ENCODE measurements at regions not wholly inside any gene's neighbourhood (a gene's known extent, or its start where the extent isn't known, plus 50 kb on each side); places are given as distances from the start of the nearest gene placed in this dataset.
A peak's percentile ranks its signal among the peaks of the same experiment; 100 is the strongest.

GRCh38 chr9:99590410-99590809, 231.3 kb upstream of the NR4A3 start:
- DNase-seq (ENCODE audit: low read depth): no peak

GRCh38 chr9:99590840-99591239, 230.8 kb upstream of the NR4A3 start:
- DNase-seq (ENCODE audit: low read depth): no peak

- no peak for DNase-seq (ENCODE audit: low read depth)
These were observed 229.9 kb upstream of the NR4A3 start for GRCh38 chr9:99591770-99592169.

DNA sequence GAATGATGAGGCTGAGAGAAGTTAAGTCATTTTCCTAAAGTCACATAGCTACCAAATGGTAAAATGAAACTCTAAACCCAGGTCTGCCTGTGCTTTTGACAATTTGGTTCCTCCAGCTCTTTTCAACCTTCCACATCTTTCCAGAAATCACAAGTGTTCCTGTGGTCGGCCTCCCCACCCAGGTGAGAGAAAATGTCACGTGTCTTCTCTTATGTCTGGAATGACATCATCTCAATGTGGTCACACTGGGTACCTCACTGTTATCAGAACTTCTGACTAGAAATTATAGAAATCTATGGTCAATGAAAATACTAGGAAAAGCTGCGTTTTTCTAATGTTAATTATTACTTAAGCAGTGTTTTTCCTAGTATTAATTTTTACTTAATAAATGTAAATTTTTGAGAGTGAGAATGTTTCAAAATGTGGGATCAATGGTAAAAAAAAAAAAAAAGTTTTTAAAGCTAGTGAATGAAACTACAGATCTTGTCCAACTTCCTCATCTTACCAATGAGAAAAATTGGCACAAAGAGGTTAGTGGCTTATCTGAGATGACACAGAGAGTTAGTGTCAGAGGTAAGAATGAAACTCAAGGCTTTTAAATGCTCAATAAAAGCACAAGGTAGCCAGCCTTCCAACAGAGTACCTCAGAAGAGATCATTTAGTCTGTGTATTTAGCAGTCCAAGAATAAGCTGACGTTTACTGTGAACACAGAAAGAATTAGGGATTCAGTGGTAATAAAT, 228.7 kb upstream of the NR4A3 start:
- DNase-seq (ENCODE audit: low read depth): no peak

DNA sequence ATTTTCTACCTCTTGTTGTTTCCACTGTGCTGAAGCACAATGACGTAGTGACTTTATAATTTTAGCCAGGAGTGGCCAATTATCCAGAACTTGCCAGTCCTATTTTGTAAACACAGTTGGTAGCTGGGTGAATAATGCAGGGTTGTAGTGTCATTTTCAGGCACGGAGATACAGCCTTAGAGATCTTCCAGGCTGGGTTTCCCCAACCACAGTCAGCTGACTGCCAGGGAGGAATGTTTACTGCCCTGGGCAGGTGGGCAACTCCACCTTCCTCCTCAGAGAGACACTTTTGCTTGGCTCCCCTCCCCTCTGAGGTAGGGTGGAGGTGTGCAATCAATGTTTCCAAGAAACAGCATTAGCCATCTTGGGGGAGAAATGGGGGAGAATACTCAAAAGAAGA, 228.1 kb upstream of the NR4A3 start:
- peak; percentile 6 for DNase-seq (ENCODE audit: low read depth)

DNA sequence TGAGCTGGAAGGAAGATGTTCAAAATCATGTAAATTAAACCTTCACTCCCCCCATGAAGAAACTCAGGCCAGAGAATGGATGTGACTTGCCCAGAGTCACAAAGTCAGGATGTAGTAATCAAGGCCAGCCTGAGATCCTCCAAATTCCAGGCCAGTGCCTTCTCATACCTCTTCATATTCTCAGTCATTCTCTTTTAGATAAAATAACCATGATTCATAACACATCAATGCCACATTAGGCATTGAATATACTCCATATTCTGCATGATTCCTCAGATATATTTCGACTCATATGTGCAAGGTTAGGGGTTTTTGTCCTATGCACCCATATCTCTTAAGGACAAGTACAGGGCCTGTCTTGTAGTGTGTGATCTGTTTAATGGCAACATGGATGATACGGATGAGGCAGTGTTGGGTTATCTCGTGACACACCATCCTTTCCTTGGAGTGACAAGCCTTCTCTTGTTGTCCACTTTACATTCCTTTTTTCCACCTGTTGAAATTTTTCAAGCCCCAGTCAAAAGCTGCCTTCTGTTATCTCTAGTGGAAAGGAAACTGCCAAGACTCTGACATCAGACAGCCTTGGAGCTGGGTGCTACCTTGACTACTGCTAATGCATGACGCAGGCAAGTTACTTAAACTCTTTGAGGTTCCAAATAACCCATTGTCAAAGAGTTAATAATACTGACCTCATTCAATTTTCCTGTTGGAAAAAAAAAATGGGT, 227.5 kb upstream of the NR4A3 start:
- peak; percentile 4 for DNase-seq (ENCODE audit: low read depth)

DNA sequence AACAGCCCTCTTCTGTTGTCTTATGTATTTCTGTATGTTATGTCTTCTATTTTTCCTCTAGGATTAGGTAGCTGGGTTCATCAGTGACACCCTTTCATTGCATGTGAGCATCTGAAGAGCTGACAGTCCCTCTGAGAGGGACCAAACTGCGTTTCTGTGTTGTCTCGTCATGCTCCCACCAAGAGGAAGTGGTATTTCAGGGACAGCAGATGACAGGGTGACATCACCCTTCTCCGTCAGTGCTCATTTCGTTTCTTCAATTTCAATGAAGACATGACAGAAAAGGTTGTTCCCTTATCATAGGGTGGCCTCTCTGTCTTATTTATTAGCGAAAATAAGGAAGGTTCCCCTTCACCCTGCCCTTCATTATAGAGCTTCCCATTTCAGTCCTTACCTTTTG, 225.9 kb upstream of the NR4A3 start:
- no peak for DNase-seq (ENCODE audit: low read depth)

DNA sequence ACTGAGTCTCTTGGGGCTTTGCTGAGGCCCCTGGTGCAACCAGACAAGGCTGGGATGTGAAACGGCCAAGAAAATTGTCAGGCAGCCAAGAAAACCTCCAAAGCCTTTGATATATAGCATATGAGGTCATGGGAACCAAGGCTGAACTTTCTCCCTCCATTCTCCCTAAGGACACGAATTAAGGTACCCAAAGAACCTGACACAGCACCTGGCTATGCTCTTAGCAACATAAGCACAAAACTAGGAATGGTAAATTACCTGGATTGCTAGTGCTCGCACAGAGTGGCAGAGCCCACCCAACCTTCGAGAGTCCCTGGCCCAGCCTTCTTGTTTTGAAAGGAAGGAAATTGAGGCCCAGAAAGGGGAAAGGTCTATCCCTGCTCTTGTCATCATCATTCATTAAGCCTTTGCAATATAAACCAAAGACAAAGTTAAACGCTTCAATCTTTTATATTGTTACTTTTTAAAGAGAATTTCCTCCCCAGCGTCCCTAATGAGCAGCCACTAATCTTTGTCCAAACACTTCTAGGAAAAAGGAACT, 220.0 kb upstream of the NR4A3 start:
- peak; percentile 6 for DNase-seq (ENCODE audit: low read depth)

GRCh38 chr9:99602854-99603253, 218.8 kb upstream of the NR4A3 start:
- no peak for DNase-seq (ENCODE audit: low read depth)

- DNase-seq (ENCODE audit: low read depth): no peak
These were observed 216.5 kb upstream of the NR4A3 start for GRCh38 chr9:99605016-99605743.

DNA sequence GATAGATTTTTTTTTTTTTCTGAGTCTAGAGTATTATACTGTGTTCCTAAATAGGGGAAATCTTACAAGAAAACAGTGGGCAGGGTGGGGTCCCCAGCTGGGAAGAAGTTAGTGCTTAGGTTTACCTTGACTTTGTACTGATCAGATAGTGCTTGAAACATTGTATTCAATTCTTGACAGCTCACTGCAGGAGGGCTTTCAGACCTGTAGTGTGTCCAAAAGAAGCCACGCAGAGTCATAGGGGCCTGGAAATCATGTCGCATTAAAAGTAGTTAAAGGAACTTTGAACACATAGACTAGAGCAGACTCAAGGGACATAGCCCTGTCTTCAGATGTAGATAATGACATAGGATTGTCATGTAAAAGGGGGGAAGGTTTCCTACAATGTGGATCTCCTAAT, 215.4 kb upstream of the NR4A3 start:
- DNase-seq (ENCODE audit: low read depth): no peak

DNA sequence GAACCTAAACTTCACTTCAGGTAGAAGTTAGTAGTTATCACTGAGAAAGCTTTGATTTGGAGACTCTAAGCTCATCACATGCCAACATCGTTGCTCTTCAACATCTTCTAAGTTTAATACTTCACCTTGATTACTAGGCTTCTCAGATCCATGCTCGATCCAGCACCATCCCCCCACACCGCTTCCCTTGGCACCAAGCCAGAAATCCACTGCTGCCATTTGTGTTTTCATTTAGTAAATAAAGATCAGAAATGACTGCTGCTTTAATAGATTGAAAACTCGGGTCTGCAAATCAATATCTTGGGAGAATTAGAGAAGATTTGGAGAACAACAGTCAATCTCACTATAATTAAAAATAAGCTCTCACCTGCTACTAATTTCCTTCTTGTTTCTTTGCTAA, 214.7 kb upstream of the NR4A3 start:
- no peak for DNase-seq (ENCODE audit: low read depth)

- peak; percentile 42 for DNase-seq (ENCODE audit: low read depth)
These were observed 213.7 kb upstream of the NR4A3 start for GRCh38 chr9:99607842-99608448.

DNA sequence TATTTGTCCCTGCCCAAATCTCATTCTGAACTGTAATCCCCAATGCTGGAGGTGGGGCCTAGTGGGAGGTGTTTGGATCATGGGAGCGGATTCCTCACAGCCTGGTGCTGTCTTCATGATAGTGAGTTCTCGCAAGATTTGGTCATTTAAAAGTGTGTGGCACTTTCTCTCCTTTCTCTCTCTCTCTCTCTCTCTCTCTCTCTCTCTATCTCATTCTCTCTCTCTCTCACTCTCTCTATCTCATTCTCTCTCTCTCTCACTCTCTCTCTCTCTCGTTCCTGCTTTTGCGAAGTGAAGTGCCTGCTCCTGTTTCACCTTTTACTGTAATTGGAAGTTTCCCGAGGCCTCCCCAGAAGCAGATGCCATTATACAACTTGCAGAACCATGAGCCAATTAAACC, 207.3 kb upstream of the NR4A3 start:
- no peak for DNase-seq (ENCODE audit: low read depth)

DNA sequence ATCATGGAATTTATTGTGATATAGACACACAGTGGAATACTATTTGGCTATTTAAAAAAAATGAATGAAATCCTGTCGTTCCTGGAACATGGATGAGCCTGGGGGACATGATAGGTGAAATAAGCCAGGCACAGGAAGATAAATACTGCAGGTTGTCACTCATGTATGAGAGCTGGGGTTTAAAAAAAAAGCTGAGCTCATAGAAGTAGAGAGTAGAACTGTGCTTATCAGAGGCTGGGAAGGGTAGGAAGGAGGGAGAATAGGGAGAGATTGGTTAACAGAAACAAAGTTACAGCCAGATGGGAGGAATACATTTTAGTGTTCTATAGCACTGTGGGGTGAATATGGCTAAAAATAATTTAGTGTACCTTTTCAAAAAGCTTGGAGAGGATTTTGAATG, 200.6 kb upstream of the NR4A3 start:
- no peak for DNase-seq (ENCODE audit: low read depth)

GRCh38 chr9:99622679-99623078, 199.0 kb upstream of the NR4A3 start:
- DNase-seq (ENCODE audit: low read depth): no peak

DNA sequence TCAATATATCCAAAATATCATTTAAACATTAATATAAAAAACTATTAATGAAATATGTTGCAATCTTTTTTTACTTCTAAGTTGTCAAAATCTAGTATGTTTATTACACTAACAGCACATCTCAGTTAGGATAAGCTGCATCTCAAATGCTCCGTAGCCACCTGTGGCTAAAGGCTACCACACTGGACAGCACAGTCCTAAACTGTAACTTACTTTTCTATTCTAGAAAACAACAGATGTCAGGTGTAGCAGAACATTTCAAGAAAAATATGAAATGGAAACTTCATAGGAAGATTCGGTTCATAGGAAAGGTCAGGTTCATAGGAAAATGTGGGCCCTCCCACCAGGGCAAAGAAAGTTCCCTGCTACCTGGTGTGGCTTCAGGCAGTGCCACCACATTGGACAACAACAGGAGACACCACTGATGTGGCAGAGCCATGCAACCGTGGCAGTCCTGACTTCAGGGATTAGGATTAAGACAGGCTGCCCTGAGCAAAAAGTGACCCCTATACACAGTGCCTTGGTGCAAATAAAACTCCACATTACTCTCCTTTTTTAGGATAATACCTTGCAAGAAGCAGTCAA, 197.8 kb upstream of the NR4A3 start:
- DNase-seq (ENCODE audit: low read depth): no peak

GRCh38 chr9:99624499-99625233, 197.0 kb upstream of the NR4A3 start:
- DNase-seq (ENCODE audit: low read depth): no peak

DNA sequence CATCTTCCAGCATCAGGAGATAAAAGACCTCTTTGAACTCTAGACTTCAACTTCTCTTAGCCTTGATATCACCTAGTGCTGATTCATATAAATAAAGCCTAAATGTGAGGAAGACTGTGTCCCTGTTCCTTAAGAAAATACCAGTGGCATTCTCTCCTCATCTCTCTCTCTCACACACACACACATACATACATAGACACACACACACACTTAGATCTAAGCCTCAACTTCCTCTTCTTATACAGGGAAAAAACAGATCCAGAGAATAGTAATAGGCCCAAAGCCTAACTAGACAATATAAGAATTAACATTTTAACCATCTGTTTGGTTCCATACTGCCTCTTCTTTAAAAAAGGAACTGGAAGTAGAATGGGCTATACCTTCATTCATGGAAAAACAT, 195.3 kb upstream of the NR4A3 start:
- no peak for DNase-seq (ENCODE audit: low read depth)

DNA sequence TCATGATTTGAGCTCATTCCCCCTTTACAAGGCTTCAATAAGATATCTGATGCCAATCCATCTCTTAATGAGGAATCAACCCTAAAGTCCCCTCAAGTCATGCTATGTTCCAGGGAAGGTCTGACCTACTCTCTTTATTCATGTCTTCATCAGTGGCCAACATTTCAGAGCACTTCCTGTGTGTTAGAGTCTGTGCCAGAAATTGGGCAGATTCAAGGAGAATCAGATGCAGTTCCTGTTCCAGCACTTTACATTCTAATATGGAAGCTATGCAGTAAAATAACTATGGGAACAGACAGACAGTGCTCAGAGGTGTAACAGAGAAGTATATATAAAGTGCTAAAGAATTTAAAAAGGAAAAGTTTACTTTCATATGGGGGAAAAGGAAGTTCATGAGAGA, 193.4 kb upstream of the NR4A3 start:
- no peak for DNase-seq (ENCODE audit: low read depth)

DNA sequence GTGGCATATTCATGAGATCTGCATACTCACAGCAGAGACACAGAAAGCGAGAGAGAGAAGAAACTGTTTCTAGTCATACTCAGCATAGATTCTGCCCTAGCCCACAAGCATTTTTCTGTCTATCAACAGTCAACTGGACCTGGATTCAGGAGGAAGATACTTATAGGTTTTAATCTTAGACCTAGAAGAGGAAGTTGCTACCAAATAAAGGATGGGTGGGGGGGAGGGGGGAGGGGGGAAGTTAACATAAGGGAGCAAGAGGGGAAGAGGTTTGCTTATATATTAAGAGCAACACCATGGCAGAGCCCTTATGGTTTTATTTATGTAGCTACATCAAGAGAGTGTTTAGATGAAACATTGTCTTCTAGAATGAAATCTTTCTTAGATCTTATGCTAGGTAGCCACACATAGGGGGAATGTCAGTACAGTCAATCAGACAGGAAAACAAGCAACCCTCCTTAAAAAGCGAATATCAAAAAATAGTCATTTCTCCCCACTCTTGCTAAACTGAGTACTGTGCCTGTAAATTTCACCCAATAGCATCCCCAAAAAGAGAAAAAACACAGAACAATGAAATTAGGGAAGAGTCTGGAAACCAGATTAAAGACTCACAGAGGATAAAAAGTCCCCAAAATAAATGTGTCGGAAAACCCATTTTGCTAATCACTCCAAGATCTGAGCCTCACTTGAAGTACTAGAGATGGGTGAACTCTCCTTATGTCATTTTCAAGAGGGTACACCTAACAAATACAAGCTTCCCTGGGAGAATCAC, 192.7 kb upstream of the NR4A3 start:
- no peak for DNase-seq (ENCODE audit: low read depth)
